ENCODE measurements at regions not wholly inside any gene's neighbourhood (a gene's known extent, or its start where the extent isn't known, plus 50 kb on each side); places are given as distances from the start of the nearest gene placed in this dataset.
A peak's percentile ranks its signal among the peaks of the same experiment; 100 is the strongest.
"Not testable (repeated sequence)": the region's sequence is repeated elsewhere in the genome, so short reads cannot be mapped to it uniquely, and the experiment has no call there.

GRCh38 chr3:67204951-67205350, 206.8 kb downstream of the KBTBD8 start:
- H3K4me3 ChIP-seq (ENCODE audit: low read depth, low read length), result no peak overlapping the region
- H3K4me1 ChIP-seq (ENCODE audit: control insufficient read depth, insufficient read depth, low read length), result no peaks in the 10 kb centered on the region
- no peaks in the 10 kb centered on the region for H3K9me3 ChIP-seq (ENCODE audit: control insufficient read depth, insufficient read depth, low read length)
- no peak overlapping the region for H3K9ac ChIP-seq (ENCODE audit: low read depth, low read length)
- H3K36me3 ChIP-seq (ENCODE audit: control insufficient read depth, insufficient read depth, low read length), result no peaks in the 10 kb centered on the region
- H3K27me3 ChIP-seq (ENCODE audit: control insufficient read depth, insufficient read depth, low read length), result no peaks in the 10 kb centered on the region
- no peak overlapping the region for H3K27ac ChIP-seq (ENCODE audit: low read depth, low read length)

DNA sequence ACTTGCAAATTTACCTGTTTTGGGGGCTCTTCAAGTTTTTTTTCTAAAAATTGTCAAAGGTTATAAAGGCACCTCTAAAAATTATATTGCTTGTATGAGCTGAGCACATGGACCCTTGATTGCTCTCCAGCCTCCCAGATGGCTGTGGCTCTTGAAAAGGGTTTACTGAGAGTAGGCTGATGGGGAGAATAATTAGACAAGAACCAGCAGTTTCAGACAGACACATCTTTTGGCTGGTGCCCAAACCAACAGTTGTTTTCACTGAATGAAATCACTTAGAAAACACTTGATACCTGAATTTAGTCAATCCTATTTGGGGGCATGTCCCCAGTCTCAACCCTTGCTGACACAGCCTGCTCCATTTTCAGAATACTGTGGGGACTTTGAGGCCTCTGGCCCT, 217.6 kb downstream of the KBTBD8 start:
- H3K4me1 ChIP-seq (ENCODE audit: control insufficient read depth, insufficient read depth, low read length), result no peaks in the 10 kb centered on the region

DNA sequence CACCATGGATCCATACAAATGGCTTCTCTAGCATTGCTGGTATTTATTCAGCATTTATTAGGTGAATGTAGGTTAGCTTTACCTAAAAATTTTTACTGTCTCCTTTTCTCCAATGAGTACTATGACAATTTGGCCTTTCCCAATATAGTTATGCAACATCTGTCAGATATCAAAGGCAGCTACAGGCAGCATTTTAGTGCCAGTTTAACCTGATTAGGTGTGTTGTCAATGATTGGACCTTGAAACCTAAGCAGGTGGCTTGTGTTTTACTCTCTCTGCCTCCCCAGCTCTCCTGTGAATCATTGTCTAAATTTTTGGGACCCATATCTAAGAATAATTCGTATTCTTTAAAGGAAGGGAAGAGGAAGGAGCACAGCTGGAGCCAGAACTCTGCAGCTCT, 228.9 kb downstream of the KBTBD8 start:
- H3K4me3 ChIP-seq (ENCODE audit: low read depth, low read length), result no peak overlapping the region
- no peaks in the 10 kb centered on the region for H3K9me3 ChIP-seq (ENCODE audit: control insufficient read depth, insufficient read depth, low read length)
- H3K9ac ChIP-seq (ENCODE audit: low read depth, low read length), result no peak overlapping the region
- no peaks in the 10 kb centered on the region for H3K36me3 ChIP-seq (ENCODE audit: control insufficient read depth, insufficient read depth, low read length)
- no peaks in the 10 kb centered on the region for H3K4me1 ChIP-seq (ENCODE audit: control insufficient read depth, insufficient read depth, low read length)
- H3K27ac ChIP-seq (ENCODE audit: low read depth, low read length), result no peak overlapping the region
- H3K27me3 ChIP-seq (ENCODE audit: control insufficient read depth, insufficient read depth, low read length), result no peaks in the 10 kb centered on the region

More for the DNA sequence above, 217.6 kb downstream of the KBTBD8 start:
- H3K9me3 ChIP-seq (ENCODE audit: control insufficient read depth, insufficient read depth, low read length), result no peaks in the 10 kb centered on the region
- no peaks in the 10 kb centered on the region for H3K36me3 ChIP-seq (ENCODE audit: control insufficient read depth, insufficient read depth, low read length)
- H3K27ac ChIP-seq (ENCODE audit: low read depth, low read length), result no peak overlapping the region
- H3K27me3 ChIP-seq (ENCODE audit: control insufficient read depth, insufficient read depth, low read length), result no peaks in the 10 kb centered on the region
- no peak overlapping the region for H3K4me3 ChIP-seq (ENCODE audit: low read depth, low read length)
- no peak overlapping the region for H3K9ac ChIP-seq (ENCODE audit: low read depth, low read length)

DNA sequence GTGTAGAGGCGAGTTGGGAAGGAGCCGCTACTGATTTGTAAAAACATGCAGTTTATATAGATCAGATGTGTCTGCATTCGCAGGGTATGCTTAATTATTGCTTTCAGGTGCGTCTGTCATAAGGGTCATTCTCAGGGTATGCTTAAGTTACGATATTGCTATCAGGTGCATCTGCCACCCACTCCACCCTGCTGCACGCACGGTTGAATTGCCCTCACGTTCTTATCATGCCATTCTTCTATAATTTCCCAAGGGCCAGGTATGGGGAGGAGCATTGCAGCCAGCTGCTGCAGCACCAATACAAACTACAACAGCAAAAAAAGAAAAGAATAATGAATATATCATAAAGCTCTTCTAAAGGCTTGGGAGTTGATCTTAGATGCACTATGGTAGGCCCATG, 230.0 kb downstream of the KBTBD8 start:
- Histone ChIP-seq H3K4me1 (ENCODE audit: control insufficient read depth, insufficient read depth, low read length) (no peaks in the 10 kb centered on the region), H3K27ac (ENCODE audit: low read depth, low read length) (no peak overlapping the region), H3K9ac (ENCODE audit: low read depth, low read length) (no peak overlapping the region), H3K4me3 (ENCODE audit: low read depth, low read length) (no peak overlapping the region), H3K27me3 (ENCODE audit: control insufficient read depth, insufficient read depth, low read length) (no peaks in the 10 kb centered on the region), H3K36me3 (ENCODE audit: control insufficient read depth, insufficient read depth, low read length) (no peaks in the 10 kb centered on the region), H3K9me3 (ENCODE audit: control insufficient read depth, insufficient read depth, low read length) (no peaks in the 10 kb centered on the region)

DNA sequence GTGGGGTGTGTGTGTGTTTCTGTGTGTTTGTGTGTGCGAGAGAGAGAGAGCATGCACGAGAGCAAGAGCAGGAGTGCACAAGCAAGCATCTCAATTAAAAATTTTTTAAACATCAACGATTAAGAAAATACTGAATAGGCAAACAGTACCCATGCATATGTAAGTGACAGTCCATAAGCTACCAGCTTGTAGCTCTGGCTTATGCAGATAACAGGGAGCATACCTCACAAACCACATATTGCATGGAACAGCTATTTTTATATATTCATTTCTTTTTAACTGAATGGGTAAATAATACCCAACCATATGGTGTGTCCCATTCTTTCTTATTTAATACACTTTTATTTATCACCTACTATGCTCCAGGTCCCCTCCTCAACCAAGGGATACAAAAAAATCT, 234.5 kb downstream of the KBTBD8 start:
- no peaks in the 10 kb centered on the region for H3K27me3 ChIP-seq (ENCODE audit: control insufficient read depth, insufficient read depth, low read length)
- no peaks in the 10 kb centered on the region for H3K4me1 ChIP-seq (ENCODE audit: control insufficient read depth, insufficient read depth, low read length)
- no peak overlapping the region for H3K27ac ChIP-seq (ENCODE audit: low read depth, low read length)
- no peak overlapping the region for H3K9ac ChIP-seq (ENCODE audit: low read depth, low read length)
- no peaks in the 10 kb centered on the region for H3K36me3 ChIP-seq (ENCODE audit: control insufficient read depth, insufficient read depth, low read length)
- H3K9me3 ChIP-seq (ENCODE audit: control insufficient read depth, insufficient read depth, low read length), result no peaks in the 10 kb centered on the region
- H3K4me3 ChIP-seq (ENCODE audit: low read depth, low read length), result no peak overlapping the region

GRCh38 chr3:67239353-67239752, 241.2 kb downstream of the KBTBD8 start:
- Histone ChIP-seq H3K9me3 (ENCODE audit: control insufficient read depth, insufficient read depth, low read length) (no peaks in the 10 kb centered on the region), H3K27ac (ENCODE audit: low read depth, low read length) (no peak overlapping the region), H3K27me3 (ENCODE audit: control insufficient read depth, insufficient read depth, low read length) (no peaks in the 10 kb centered on the region), H3K36me3 (ENCODE audit: control insufficient read depth, insufficient read depth, low read length) (no peaks in the 10 kb centered on the region), H3K9ac (ENCODE audit: low read depth, low read length) (no peak overlapping the region), H3K4me3 (ENCODE audit: low read depth, low read length) (no peak overlapping the region), H3K4me1 (ENCODE audit: control insufficient read depth, insufficient read depth, low read length) (peaks cover 16% of the 10 kb centered on the region)

GRCh38 chr3:67241084-67241483, 243.0 kb downstream of the KBTBD8 start:
- H3K4me1 ChIP-seq (ENCODE audit: control insufficient read depth, insufficient read depth, low read length), result peaks cover 16% of the 10 kb centered on the region
- H3K9ac ChIP-seq (ENCODE audit: low read depth, low read length), result no peak overlapping the region
- peak overlapping the region; percentile 14 for H3K27ac ChIP-seq (ENCODE audit: low read depth, low read length)
- no peaks in the 10 kb centered on the region for H3K9me3 ChIP-seq (ENCODE audit: control insufficient read depth, insufficient read depth, low read length)
- H3K4me3 ChIP-seq (ENCODE audit: low read depth, low read length), result no peak overlapping the region
- no peaks in the 10 kb centered on the region for H3K27me3 ChIP-seq (ENCODE audit: control insufficient read depth, insufficient read depth, low read length)
- no peaks in the 10 kb centered on the region for H3K36me3 ChIP-seq (ENCODE audit: control insufficient read depth, insufficient read depth, low read length)

- H3K36me3 ChIP-seq (ENCODE audit: control insufficient read depth, insufficient read depth, low read length), result no peaks in the 10 kb centered on the region
- no peak overlapping the region for H3K9ac ChIP-seq (ENCODE audit: low read depth, low read length)
- no peaks in the 10 kb centered on the region for H3K27me3 ChIP-seq (ENCODE audit: control insufficient read depth, insufficient read depth, low read length)
- H3K9me3 ChIP-seq (ENCODE audit: control insufficient read depth, insufficient read depth, low read length), result no peaks in the 10 kb centered on the region
- no peak overlapping the region for H3K27ac ChIP-seq (ENCODE audit: low read depth, low read length)
- peaks cover 16% of the 10 kb centered on the region for H3K4me1 ChIP-seq (ENCODE audit: control insufficient read depth, insufficient read depth, low read length)
- H3K4me3 ChIP-seq (ENCODE audit: low read depth, low read length), result no peak overlapping the region
Measured at GRCh38 chr3:67244130-67244529, 246.0 kb downstream of the KBTBD8 start.

GRCh38 chr3:67245545-67245944, 247.4 kb downstream of the KBTBD8 start:
- no peaks in the 10 kb centered on the region for H3K9me3 ChIP-seq (ENCODE audit: control insufficient read depth, insufficient read depth, low read length)
- no peaks in the 10 kb centered on the region for H3K27me3 ChIP-seq (ENCODE audit: control insufficient read depth, insufficient read depth, low read length)
- H3K27ac ChIP-seq (ENCODE audit: low read depth, low read length), result no peak overlapping the region
- H3K36me3 ChIP-seq (ENCODE audit: control insufficient read depth, insufficient read depth, low read length), result no peaks in the 10 kb centered on the region
- H3K9ac ChIP-seq (ENCODE audit: low read depth, low read length), result no peak overlapping the region
- no peak overlapping the region for H3K4me3 ChIP-seq (ENCODE audit: low read depth, low read length)
- H3K4me1 ChIP-seq (ENCODE audit: control insufficient read depth, insufficient read depth, low read length), result peaks cover 11% of the 10 kb centered on the region

DNA sequence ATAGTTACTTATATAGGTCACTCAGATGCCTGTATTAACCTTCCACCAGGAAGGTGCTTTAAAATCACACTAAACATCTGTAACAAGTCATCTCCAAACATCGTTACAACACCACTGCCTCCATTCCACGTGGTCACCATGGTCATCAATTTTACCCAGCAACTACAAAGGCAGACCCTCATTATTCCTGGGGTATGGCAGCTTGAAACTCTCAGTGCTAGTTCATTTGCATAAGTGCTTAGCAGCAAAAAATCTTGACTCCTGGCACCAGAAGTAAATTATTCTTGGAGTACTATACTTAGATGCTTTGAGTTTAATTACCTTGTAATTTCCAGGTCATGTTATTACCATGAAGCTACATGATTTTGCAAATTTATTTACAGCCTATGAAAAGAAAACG, 250.6 kb downstream of the KBTBD8 start:
- no peak overlapping the region for H3K27ac ChIP-seq (ENCODE audit: low read depth, low read length)
- H3K9ac ChIP-seq (ENCODE audit: low read depth, low read length), result no peak overlapping the region
- no peak overlapping the region for H3K4me3 ChIP-seq (ENCODE audit: low read depth, low read length)
- no peaks in the 10 kb centered on the region for H3K36me3 ChIP-seq (ENCODE audit: control insufficient read depth, insufficient read depth, low read length)
- H3K27me3 ChIP-seq (ENCODE audit: control insufficient read depth, insufficient read depth, low read length), result no peaks in the 10 kb centered on the region
- no peaks in the 10 kb centered on the region for H3K4me1 ChIP-seq (ENCODE audit: control insufficient read depth, insufficient read depth, low read length)
- peaks cover 9% of the 10 kb centered on the region for H3K9me3 ChIP-seq (ENCODE audit: control insufficient read depth, insufficient read depth, low read length)

DNA sequence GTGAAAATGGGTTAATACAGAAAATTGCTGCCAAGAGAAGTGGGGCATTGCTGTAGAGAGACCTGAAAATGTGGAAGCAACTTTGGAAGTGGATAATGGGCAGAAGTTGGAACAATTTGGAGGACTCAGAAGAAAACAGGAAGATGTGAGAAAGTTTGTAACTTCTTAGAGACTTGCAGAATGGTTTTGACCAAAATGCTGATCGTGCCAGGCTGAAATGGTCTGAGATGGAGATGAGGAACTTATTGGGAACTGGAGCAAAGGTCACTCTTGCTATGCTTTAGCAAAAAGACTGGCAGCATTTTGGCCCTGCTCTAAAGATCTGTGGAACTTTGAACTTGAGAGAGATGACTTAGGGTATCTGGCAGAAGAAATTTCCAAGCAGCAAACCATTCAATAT, 254.8 kb downstream of the KBTBD8 start:
- H3K9ac ChIP-seq (ENCODE audit: low read depth, low read length); H3K4me1 ChIP-seq (ENCODE audit: control insufficient read depth, insufficient read depth, low read length); H3K4me3 ChIP-seq (ENCODE audit: low read depth, low read length); H3K27me3 ChIP-seq (ENCODE audit: control insufficient read depth, insufficient read depth, low read length); H3K27ac ChIP-seq (ENCODE audit: low read depth, low read length); H3K36me3 ChIP-seq (ENCODE audit: control insufficient read depth, insufficient read depth, low read length): not testable (repeated sequence)
- H3K9me3 ChIP-seq (ENCODE audit: control insufficient read depth, insufficient read depth, low read length), result peaks cover 10% of the 10 kb centered on the region

GRCh38 chr3:67278015-67278618, 280.0 kb downstream of the KBTBD8 start:
- Histone ChIP-seq H3K27ac (ENCODE audit: low read depth, low read length) (no peak overlapping the region), H3K36me3 (ENCODE audit: control insufficient read depth, insufficient read depth, low read length) (no peaks in the 10 kb centered on the region), H3K4me1 (ENCODE audit: control insufficient read depth, insufficient read depth, low read length) (no peaks in the 10 kb centered on the region), H3K27me3 (ENCODE audit: control insufficient read depth, insufficient read depth, low read length) (no peaks in the 10 kb centered on the region), H3K4me3 (ENCODE audit: low read depth, low read length) (no peak overlapping the region), H3K9me3 (ENCODE audit: control insufficient read depth, insufficient read depth, low read length) (no peaks in the 10 kb centered on the region), H3K9ac (ENCODE audit: low read depth, low read length) (no peak overlapping the region)
